COLO668 (cell line): ENCODE measurements at regions not wholly inside any gene's neighbourhood (a gene's known extent, or its start where the extent isn't known, plus 50 kb on each side); places are given as distances from the start of the nearest gene placed in this dataset.
"Not testable (repeated sequence)": the region's sequence is repeated elsewhere in the genome, so short reads cannot be mapped to it uniquely, and the experiment has no call there.

ENCODE experiments used
- DNase-seq: peaks from one replicate; lab custom pipeline; 2025; ENCODE audit not compliant: unreplicated experiment; lab: John Stamatoyannopoulos, UW

GRCh38 chr1:57612833-57613232, 189.0 kb upstream of the DAB1 start:
- DNase-seq, result no peak

GRCh38 chr1:57605933-57606332, 182.1 kb upstream of the DAB1 start:
- no peak for DNase-seq

GRCh38 chr1:57603696-57604095, 179.8 kb upstream of the DAB1 start:
- DNase-seq, result no peak

- no peak for DNase-seq
These were observed 176.6 kb upstream of the DAB1 start for GRCh38 chr1:57600424-57600823.

GRCh38 chr1:57599236-57599994, 175.6 kb upstream of the DAB1 start:
- DNase-seq, result no peak

- DNase-seq, result no peak
These were observed 173.2 kb upstream of the DAB1 start for GRCh38 chr1:57597036-57597435.

- no peak for DNase-seq
These were observed 170.1 kb upstream of the DAB1 start for GRCh38 chr1:57594002-57594401.

- no peak for DNase-seq
These were observed 168.0 kb upstream of the DAB1 start for GRCh38 chr1:57591842-57592241.

- no peak for DNase-seq
These were observed 167.1 kb upstream of the DAB1 start for GRCh38 chr1:57590978-57591377.

GRCh38 chr1:57586842-57587241, 163.0 kb upstream of the DAB1 start:
- DNase-seq, result no peak

GRCh38 chr1:57578680-57579079, 154.8 kb upstream of the DAB1 start:
- no peak for DNase-seq

- no peak for DNase-seq
These were observed 154.2 kb upstream of the DAB1 start for GRCh38 chr1:57578099-57578498.

GRCh38 chr1:57576756-57577155, 152.9 kb upstream of the DAB1 start:
- no peak for DNase-seq

- DNase-seq, result no peak
These were observed 148.2 kb upstream of the DAB1 start for GRCh38 chr1:57572016-57572415.

GRCh38 chr1:57558066-57558465, 134.2 kb upstream of the DAB1 start:
- not testable (repeated sequence) for DNase-seq

- DNase-seq, result no peak
These were observed 129.8 kb upstream of the DAB1 start for GRCh38 chr1:57553666-57554065.

- DNase-seq, result no peak
These were observed 127.6 kb upstream of the DAB1 start for GRCh38 chr1:57551476-57551875.

- DNase-seq, result no peak
These were observed 126.2 kb upstream of the DAB1 start for GRCh38 chr1:57550092-57550491.

- no peak for DNase-seq
These were observed 125.4 kb upstream of the DAB1 start for GRCh38 chr1:57549300-57549699.

GRCh38 chr1:57546549-57547330, 122.9 kb upstream of the DAB1 start:
- DNase-seq, result no peak

- DNase-seq, result no peak
These were observed 120.5 kb upstream of the DAB1 start for GRCh38 chr1:57544345-57544744.

GRCh38 chr1:57536749-57537423, 113.0 kb upstream of the DAB1 start:
- no peak for DNase-seq
